HepG2 (cell line): ENCODE measurements at regions not wholly inside any gene's neighbourhood (a gene's known extent, or its start where the extent isn't known, plus 50 kb on each side); places are given as distances from the start of the nearest gene placed in this dataset.

Source experiments
- BATF2 ChIP-seq: sonication (generic); formaldehyde crosslinking; IDR thresholded peaks from 2 replicates; pipeline ENCODE4 v1.8.0; 2022; ENCODE audit warnings: mild to moderate bottlenecking, missing genetic modification reagents, moderate library complexity
- ISL2 ChIP-seq: sonication (generic); formaldehyde crosslinking; IDR thresholded peaks from 2 replicates; pipeline ENCODE4 v1.5.0; 2020; ENCODE audit warnings: missing genetic modification reagents
- KDM2A ChIP-seq: sonication (generic); formaldehyde crosslinking; IDR thresholded peaks from 2 replicates; pipeline ENCODE4 v1.4.0; 2020; ENCODE audit warnings: low read depth, missing genetic modification reagents, borderline replicate concordance
- MXD3 ChIP-seq: IDR thresholded peaks from 2 replicates; pipeline ENCODE4 v1.6.1; 2016; ENCODE audit warnings: mild to moderate bottlenecking, missing biosample characterization, missing genetic modification reagents
- PATZ1 ChIP-seq: sonication (generic); formaldehyde crosslinking; IDR thresholded peaks from 2 replicates; pipeline ENCODE4 v1.4.0; 2020; ENCODE audit warnings: missing genetic modification reagents
- POLR2AphosphoS5 ChIP-seq: IDR thresholded peaks from 2 replicates; pipeline ENCODE4 v1.6.1; 2012; ENCODE audit warnings: low read depth, low read length
- SIX1 ChIP-seq: sonication (generic); formaldehyde crosslinking; IDR thresholded peaks from 2 replicates; pipeline ENCODE4 v1.4.0; 2020; ENCODE audit warnings: missing genetic modification reagents, borderline replicate concordance
- SMAD1 ChIP-seq: sonication (generic); formaldehyde crosslinking; IDR thresholded peaks from 2 replicates; pipeline ENCODE4 v1.4.0; 2020; ENCODE audit warnings: missing genetic modification reagents, low read depth, mild to moderate bottlenecking, borderline replicate concordance
- ZBTB4 ChIP-seq: sonication (generic); formaldehyde crosslinking; IDR thresholded peaks from 2 replicates; pipeline ENCODE4 v1.4.0; 2020; ENCODE audit warnings: missing genetic modification reagents, mild to moderate bottlenecking, borderline replicate concordance
- ZNF225 ChIP-seq: sonication (generic); formaldehyde crosslinking; IDR thresholded peaks from 2 replicates; pipeline ENCODE4 v1.4.0; 2020; ENCODE audit warnings: mild to moderate bottlenecking, missing genetic modification reagents

GRCh38 chr2:198638577-198638976 is 819.2 kb downstream of the SATB2 start (continued):
- no peak for TF ChIP-seq ZBTB4 (CRISPR knock-in tag)
- no peak for TF ChIP-seq SIX1
- TF ChIP-seq ISL2 (CRISPR knock-in tag) = no peak
- TF ChIP-seq ZNF225 (CRISPR knock-in tag) = no peak
- no peak for TF ChIP-seq KDM2A (CRISPR knock-in tag)
- no peak for TF ChIP-seq BATF2
- no peak for TF ChIP-seq SMAD1 (CRISPR knock-in tag)
- no peak for TF ChIP-seq PATZ1 (CRISPR knock-in tag)
- no peak for TF ChIP-seq MXD3
- TF ChIP-seq POLR2AphosphoS5 = no peak
